ENCODE measurements at regions not wholly inside any gene's neighbourhood (a gene's known extent, or its start where the extent isn't known, plus 50 kb on each side); places are given as distances from the start of the nearest gene placed in this dataset.

DNA sequence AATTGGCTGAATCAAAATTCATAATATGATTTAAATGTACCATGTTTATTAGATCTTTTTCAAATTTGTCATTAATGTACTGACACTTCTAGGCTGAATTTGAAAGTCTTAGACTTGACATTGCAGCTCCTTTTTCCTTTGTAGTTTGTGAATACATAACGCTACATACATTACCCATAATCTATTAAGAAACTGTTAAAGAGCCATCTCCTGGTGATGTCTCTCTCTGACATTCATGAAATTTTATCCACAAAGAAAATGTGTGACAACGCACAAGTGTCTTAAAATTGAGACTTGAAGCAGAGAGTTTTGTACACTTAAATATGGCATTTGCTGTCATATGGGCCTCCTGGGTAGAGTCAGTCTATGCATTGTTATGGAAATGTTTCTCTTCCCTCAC lies 320.2 kb upstream of the ARGLU1 start:
- no peak overlapping the region for H3K9ac ChIP-seq (ENCODE audit: insufficient read depth in 1 of 2, low read length in 2 of 2)
- H3K27ac ChIP-seq (ENCODE audit: low read depth in 1 of 2, low read length in 1 of 2): no peak overlapping the region
- H3K4me3 ChIP-seq: no peak overlapping the region
- no peak for ATAC-seq (ENCODE audit: insufficient read depth, low FRiP score)
- no peaks in the 10 kb centered on the region for H3K27me3 ChIP-seq (ENCODE audit: control insufficient read depth in 3 of 3, insufficient read depth in 3 of 3, low read length in 2 of 3)
- no peaks in the 10 kb centered on the region for H3K9me3 ChIP-seq (ENCODE audit: control insufficient read depth in 4 of 4, insufficient read depth in 3 of 4, low read length in 3 of 4)
- DNase-seq: no peak
- no peaks in the 10 kb centered on the region for H3K36me3 ChIP-seq (ENCODE audit: control insufficient read depth in 4 of 4, insufficient read depth in 4 of 4, low read length in 4 of 4)
- 96% methylated on average over 2 of the region's 2 CpGs for WGBS, 2 donors
- H3K4me1 ChIP-seq (ENCODE audit: control insufficient read depth in 5 of 5, insufficient read depth in 5 of 5, low read length in 5 of 5): peaks cover 0 to 3% (median 0%) of the 10 kb centered on the region in 5 donors
- TF ChIP-seq, protein P1, sequence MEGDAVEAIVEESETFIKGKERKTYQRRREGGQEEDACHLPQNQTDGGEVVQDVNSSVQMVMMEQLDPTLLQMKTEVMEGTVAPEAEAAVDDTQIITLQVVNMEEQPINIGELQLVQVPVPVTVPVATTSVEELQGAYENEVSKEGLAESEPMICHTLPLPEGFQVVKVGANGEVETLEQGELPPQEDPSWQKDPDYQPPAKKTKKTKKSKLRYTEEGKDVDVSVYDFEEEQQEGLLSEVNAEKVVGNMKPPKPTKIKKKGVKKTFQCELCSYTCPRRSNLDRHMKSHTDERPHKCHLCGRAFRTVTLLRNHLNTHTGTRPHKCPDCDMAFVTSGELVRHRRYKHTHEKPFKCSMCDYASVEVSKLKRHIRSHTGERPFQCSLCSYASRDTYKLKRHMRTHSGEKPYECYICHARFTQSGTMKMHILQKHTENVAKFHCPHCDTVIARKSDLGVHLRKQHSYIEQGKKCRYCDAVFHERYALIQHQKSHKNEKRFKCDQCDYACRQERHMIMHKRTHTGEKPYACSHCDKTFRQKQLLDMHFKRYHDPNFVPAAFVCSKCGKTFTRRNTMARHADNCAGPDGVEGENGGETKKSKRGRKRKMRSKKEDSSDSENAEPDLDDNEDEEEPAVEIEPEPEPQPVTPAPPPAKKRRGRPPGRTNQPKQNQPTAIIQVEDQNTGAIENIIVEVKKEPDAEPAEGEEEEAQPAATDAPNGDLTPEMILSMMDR (IDR thresholded peaks at IDR 0.05; ENCODE audit: control extremely low read depth, extremely low read depth): no peak

DNA sequence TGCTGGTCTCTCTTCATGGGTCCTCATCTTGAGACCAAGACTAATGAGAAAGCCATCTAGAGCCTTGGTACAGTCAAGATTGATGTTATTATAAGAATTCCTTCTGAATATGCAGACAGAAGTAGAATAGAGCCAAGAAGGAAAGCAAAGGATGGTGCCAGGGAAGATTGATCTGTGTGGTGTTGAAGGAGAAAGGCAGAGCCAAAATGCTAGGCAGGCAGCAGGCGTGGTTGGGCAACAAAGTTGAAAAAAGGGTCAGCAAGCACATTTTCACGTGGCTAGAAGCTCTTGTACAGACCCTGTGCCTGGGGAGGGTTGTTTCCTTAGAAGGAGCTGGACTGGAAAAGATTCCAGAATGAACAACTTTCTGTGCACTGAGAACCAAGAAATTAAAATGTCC lies 319.7 kb upstream of the ARGLU1 start:
- ATAC-seq (ENCODE audit: insufficient read depth, low FRiP score): no peak
- TF ChIP-seq, protein P1 (IDR thresholded peaks at IDR 0.05; ENCODE audit: control extremely low read depth, extremely low read depth): no peak
- DNase-seq: peak in 1 of 3 donors; percentile 32
- no peaks in the 10 kb centered on the region for H3K9me3 ChIP-seq (ENCODE audit: control insufficient read depth in 4 of 4, insufficient read depth in 3 of 4, low read length in 3 of 4)
- no peak overlapping the region for H3K27ac ChIP-seq (ENCODE audit: low read depth in 1 of 2, low read length in 1 of 2)
- H3K36me3 ChIP-seq (ENCODE audit: control insufficient read depth in 4 of 4, insufficient read depth in 4 of 4, low read length in 4 of 4): no peaks in the 10 kb centered on the region
- WGBS, 2 donors: 80 to 87% methylated on average over 2 of the region's 2 CpGs
- no peak overlapping the region for H3K4me3 ChIP-seq
- peaks cover 0 to 3% (median 0%) of the 10 kb centered on the region in 5 donors for H3K4me1 ChIP-seq (ENCODE audit: control insufficient read depth in 5 of 5, insufficient read depth in 5 of 5, low read length in 5 of 5)
- H3K9ac ChIP-seq (ENCODE audit: insufficient read depth in 1 of 2, low read length in 2 of 2): no peak overlapping the region
- H3K27me3 ChIP-seq (ENCODE audit: control insufficient read depth in 3 of 3, insufficient read depth in 3 of 3, low read length in 2 of 3): no peaks in the 10 kb centered on the region

DNA sequence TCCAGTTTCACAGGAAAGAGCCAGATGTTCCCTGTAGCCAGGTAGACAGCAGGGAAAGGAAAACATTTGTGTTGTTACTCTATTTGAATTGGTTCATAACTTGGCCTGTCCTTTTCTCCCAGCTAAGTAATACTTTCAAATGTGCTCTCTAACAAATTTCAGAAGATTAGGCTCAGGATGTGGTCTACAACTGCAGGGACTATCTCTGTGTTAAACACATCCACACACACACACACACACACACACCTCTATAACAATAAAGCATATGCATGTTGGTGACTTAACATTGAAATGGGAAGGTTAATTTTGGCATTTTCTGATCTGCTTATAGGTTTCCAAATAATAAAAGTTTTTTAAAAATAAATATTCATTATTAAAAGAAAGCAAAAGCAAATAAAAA lies 316.0 kb upstream of the ARGLU1 start:
- H3K9ac ChIP-seq (ENCODE audit: insufficient read depth in 1 of 2, low read length in 2 of 2): no peak overlapping the region
- H3K27me3 ChIP-seq (ENCODE audit: control insufficient read depth in 3 of 3, insufficient read depth in 3 of 3, low read length in 2 of 3): no peaks in the 10 kb centered on the region
- TF ChIP-seq, protein P1 (IDR thresholded peaks at IDR 0.05; ENCODE audit: control extremely low read depth, extremely low read depth): no peak
- H3K9me3 ChIP-seq (ENCODE audit: control insufficient read depth in 4 of 4, insufficient read depth in 3 of 4, low read length in 3 of 4): no peaks in the 10 kb centered on the region
- H3K4me3 ChIP-seq: no peak overlapping the region
- H3K36me3 ChIP-seq (ENCODE audit: control insufficient read depth in 4 of 4, insufficient read depth in 4 of 4, low read length in 4 of 4): no peaks in the 10 kb centered on the region
- peaks cover 0 to 7% (median 0%) of the 10 kb centered on the region in 5 donors for H3K4me1 ChIP-seq (ENCODE audit: control insufficient read depth in 5 of 5, insufficient read depth in 5 of 5, low read length in 5 of 5)
- no peak for DNase-seq
- H3K27ac ChIP-seq (ENCODE audit: low read depth in 1 of 2, low read length in 1 of 2): no peak overlapping the region
- ATAC-seq (ENCODE audit: insufficient read depth, low FRiP score): no peak

DNA sequence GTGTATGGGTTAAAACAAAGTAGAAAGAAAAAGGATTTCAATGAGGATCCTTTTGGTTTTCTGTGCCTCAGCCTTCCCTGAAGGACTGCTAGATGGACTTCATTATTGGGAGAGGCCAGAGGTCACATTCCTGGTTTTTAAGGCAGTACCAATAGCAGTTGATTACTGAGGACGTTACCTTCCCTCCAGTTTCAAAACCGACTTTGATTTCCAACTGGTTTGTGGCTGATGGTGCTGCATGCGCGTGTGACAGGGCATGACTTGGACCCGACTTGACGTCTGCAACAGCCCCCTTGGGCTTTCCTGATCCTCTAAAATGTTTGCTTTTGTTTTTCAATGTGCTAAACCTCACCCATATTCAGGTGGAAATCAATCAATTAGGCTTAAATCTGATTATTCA lies 314.3 kb upstream of the ARGLU1 start:
- ATAC-seq (ENCODE audit: insufficient read depth, low FRiP score) (no peak), DNase-seq (no peak)
- WGBS, 2 donors: 74 to 79% methylated on average over 6 of the region's 6 CpGs
- Histone ChIP-seq H3K36me3 (ENCODE audit: control insufficient read depth in 4 of 4, insufficient read depth in 4 of 4, low read length in 4 of 4) (no peaks in the 10 kb centered on the region), H3K4me1 (ENCODE audit: control insufficient read depth in 5 of 5, insufficient read depth in 5 of 5, low read length in 5 of 5) (peaks cover 0 to 7% (median 0%) of the 10 kb centered on the region in 5 donors), H3K27me3 (ENCODE audit: control insufficient read depth in 3 of 3, insufficient read depth in 3 of 3, low read length in 2 of 3) (no peaks in the 10 kb centered on the region), H3K4me3 (no peak overlapping the region), H3K9me3 (ENCODE audit: control insufficient read depth in 4 of 4, insufficient read depth in 3 of 4, low read length in 3 of 4) (no peaks in the 10 kb centered on the region), H3K9ac (ENCODE audit: insufficient read depth in 1 of 2, low read length in 2 of 2) (no peak overlapping the region), H3K27ac (ENCODE audit: low read depth in 1 of 2, low read length in 1 of 2) (no peak overlapping the region)
- TF ChIP-seq, protein P1 (IDR thresholded peaks at IDR 0.05; ENCODE audit: control extremely low read depth, extremely low read depth): no peak

Data from lung (tissue), 11 donors.